ENCODE measurements at regions not wholly inside any gene's neighbourhood (a gene's known extent, or its start where the extent isn't known, plus 50 kb on each side); places are given as distances from the start of the nearest gene placed in this dataset.
"Not testable (repeated sequence)": the region's sequence is repeated elsewhere in the genome, so short reads cannot be mapped to it uniquely, and the experiment has no call there.

- DNase-seq = no peak
Observed at GRCh38 chr12:61029516-61029915, 1230.7 kb upstream of the USP15 start.

- DNase-seq = no peak
Observed at GRCh38 chr12:61037792-61038191, 1222.4 kb upstream of the USP15 start.

GRCh38 chr12:61043838-61044237 is 1216.4 kb upstream of the USP15 start:
- no peak for DNase-seq

GRCh38 chr12:61044766-61045165 is 1215.4 kb upstream of the USP15 start:
- no peak for DNase-seq

- DNase-seq = no peak
Observed at GRCh38 chr12:61070640-61071414, 1189.4 kb upstream of the USP15 start.

GRCh38 chr12:61072717-61073116 is 1187.5 kb upstream of the USP15 start:
- no peak for DNase-seq

GRCh38 chr12:61095111-61095510 is 1165.1 kb upstream of the USP15 start:
- no peak for DNase-seq

- DNase-seq = no peak
Observed at GRCh38 chr12:61098031-61098580, 1162.1 kb upstream of the USP15 start.

- no peak for DNase-seq
Observed at GRCh38 chr12:61107118-61107517, 1153.1 kb upstream of the USP15 start.

GRCh38 chr12:61111218-61111617 is 1149.0 kb upstream of the USP15 start:
- no peak for DNase-seq

- DNase-seq = no peak
Observed at GRCh38 chr12:61137677-61138414, 1122.4 kb upstream of the USP15 start.

GRCh38 chr12:61138415-61138759 is 1121.8 kb upstream of the USP15 start:
- DNase-seq = no peak

- no peak for DNase-seq
Observed at GRCh38 chr12:61161961-61162360, 1098.2 kb upstream of the USP15 start.

GRCh38 chr12:61188801-61189595 is 1071.2 kb upstream of the USP15 start:
- DNase-seq = no peak

- no peak for DNase-seq
Observed at GRCh38 chr12:61213646-61214045, 1046.6 kb upstream of the USP15 start.

- DNase-seq = no peak
Observed at GRCh38 chr12:61220337-61220736, 1039.9 kb upstream of the USP15 start.

GRCh38 chr12:61232040-61232439 is 1028.2 kb upstream of the USP15 start:
- no peak for DNase-seq

GRCh38 chr12:61250303-61250702 is 1009.9 kb upstream of the USP15 start:
- no peak for DNase-seq

- DNase-seq = no peak
Observed at GRCh38 chr12:61251076-61251475, 1009.1 kb upstream of the USP15 start.

- no peak for DNase-seq
Observed at GRCh38 chr12:61254225-61254624, 1006.0 kb upstream of the USP15 start.

GRCh38 chr12:61264294-61264693 is 995.9 kb upstream of the USP15 start:
- DNase-seq = not testable (repeated sequence)

GRCh38 chr12:61267474-61267873 is 992.7 kb upstream of the USP15 start:
- DNase-seq = no peak
